GM21737 (cell line): ENCODE measurements at regions not wholly inside any gene's neighbourhood (a gene's known extent, or its start where the extent isn't known, plus 50 kb on each side); places are given as distances from the start of the nearest gene placed in this dataset.

Experiments
- ATAC-seq: cut with Tn5 transposase; IDR thresholded peaks from one replicate; pipeline ENCODE4 v1.9.1; 2021; ENCODE audit warnings: mild to moderate bottlenecking, moderate library complexity; ENCODE audit not compliant: unreplicated experiment

DNA sequence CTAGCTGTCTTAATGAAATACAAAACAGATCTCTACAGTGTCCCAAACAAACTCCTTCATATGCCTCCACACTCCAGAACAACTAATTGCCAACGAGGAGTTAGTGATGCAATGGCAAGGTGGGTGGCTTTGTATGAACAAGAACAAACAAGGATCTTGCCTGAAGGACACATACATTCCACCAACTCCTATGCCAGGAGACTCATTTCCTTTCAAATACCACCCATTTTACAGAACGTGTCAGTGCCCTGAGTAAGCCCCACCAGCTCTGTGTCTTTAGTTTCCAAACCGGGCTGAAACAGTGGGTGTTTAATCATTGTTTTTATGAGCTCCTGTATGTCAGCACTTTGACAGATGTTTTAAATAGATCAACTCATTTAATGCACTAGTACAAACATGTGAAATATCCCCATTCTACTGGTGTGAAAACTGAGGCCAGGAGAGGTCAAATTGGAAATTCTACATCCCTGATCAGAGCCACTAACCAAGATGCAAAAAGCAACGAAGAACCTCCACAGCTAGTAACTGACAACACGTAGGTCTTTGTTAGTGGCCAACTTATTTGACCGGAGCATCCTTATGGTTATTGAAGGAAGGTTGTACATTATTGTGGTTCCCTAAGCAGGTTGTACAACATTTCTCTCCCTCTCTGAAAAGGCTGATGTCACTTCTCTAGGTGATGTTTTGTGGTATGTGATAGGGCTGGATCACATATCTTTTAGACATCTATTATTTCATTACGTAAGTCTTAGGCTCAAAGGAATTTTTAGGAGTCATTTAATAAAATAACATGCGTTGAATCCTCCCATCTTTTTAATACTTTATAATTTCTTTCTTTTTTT is 534.9 kb upstream of the TNP1 start:
- ATAC-seq: no peak

DNA sequence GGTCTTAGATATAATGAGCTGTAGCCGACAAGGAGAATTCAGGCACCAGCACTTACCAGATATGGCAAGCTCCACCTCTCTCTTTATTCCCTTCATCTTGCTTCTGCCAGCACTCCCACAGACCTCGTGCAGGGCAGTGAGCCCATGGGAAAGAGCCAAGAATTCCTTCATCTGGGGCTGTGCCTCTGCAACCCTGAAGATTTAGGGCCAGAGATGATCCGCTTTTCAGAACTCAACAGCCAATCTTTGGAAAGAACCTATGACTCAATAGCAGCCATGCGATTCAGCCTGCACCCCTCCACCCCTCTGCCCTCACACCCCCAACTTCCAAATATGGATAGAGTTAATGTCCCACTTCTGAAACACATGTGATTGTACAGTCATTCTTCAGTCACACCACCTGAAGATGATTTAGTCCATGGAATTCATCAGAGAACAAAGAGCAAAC is 533.7 kb upstream of the TNP1 start:
- ATAC-seq: no peak

DNA sequence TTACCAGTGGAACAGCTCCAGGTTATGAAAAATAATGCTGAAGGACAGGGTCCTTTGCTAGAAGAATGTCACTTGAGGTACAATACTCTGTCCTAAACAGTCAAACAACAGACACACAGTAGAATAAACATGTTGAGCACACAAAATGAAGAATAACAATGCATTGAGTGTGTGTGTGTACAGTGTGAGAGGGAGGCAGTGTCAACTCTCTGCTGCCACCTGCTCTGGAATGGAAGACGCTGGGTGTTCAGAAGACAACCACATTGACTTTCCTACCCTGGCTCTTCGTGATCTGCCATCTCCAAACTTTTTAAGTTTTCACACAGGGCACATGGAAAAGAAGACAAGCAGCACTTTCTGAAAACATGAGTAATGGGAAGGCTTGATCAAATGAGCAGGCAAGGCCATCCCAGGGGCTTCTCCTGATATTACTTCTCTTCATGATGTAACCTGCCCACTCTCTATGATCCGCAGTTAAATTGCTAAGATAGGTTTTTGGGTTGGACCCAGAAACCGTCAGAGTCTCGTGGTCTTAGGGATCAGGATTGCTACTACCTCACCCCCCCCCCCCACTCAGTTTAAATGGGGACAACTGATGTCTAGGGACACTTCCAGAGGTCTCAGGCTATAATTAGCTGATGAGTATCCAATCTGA is 533.2 kb upstream of the TNP1 start:
- ATAC-seq: no peak

DNA sequence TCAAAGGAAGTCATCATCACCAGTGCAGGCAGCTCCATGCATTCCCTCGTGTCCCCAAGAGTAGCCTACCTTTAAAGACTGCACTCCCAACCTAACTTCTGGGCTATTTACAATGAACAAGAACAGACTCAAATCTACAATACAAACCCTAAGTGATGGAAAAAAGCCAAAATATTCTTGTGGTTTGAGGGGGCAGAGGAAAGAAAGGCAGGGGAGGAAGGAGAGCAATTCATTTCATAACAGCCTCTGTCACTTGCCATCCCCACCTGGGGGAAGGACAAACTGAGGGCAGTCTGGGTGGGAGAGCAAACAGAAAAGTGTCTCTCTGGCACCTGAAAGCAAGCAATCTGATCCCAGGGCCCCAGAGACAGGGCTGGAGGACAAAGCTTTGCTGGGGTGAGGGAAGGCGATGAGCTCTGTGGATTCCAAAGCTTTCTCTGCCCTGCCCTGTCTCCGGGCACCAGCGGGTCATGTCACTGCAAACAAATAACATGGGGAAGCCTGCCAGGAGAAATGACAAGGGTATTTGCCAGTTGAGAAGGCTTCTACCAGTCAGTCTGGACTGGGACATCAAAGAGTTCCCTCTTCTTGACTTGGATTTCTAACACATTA is 528.0 kb upstream of the TNP1 start:
- ATAC-seq: no peak

DNA sequence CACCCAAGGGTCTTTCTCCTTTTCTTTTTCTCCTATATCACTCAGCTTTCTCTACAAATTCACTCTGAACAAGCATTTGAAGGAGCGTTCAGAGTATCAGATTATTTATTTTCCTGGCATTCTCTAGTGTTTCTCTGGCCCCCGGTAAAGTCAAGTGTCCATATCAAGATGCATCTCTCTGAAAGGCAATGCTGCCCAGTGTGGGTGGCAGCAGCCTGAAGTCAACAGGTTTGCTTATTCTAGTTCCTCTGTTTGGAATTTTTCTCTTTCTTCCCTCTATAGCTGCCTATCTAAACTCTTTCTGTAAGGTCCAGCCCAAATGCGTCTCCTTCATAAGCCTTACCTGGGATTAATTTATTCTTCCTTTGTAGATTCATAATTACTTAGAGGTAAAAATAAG is 526.2 kb upstream of the TNP1 start:
- ATAC-seq: no peak

DNA sequence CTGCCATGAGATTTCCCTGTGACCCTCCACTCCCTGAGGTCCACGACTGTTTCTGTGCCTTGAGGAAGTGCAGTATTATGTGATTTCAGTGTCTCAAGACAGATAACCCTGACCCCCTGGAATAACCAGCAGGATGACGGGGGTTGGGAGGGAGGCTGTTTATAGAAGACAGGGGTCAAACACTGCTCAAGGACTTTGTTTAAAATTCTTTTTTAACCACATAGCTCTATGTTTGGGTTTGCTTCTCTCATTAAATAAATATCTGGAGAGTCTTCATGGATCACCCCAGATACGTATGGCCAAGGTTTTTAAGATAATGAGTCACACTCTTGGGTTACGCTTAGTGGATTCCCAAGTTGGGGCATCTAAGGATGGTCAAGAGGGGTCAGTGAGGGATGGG is 523.8 kb upstream of the TNP1 start:
- ATAC-seq: no peak

DNA sequence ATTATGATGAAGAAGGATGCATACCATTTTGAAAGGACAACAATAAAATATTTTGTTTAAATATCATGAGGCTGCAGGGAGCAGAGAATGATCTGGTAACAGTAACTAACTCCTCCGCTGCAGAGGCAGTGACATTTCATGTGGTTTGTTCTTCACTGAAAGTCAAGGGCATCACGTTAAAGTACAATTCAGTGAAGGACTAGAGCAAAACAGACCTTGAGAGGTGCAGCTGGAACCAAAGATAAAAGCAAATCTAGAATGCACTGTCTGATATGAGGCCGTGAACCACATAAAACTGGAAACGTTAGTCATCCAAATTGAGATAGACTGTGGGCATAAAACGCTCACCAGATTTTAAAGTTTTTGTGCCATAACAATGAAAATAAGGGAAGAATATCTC is 522.9 kb upstream of the TNP1 start:
- no peak for ATAC-seq

DNA sequence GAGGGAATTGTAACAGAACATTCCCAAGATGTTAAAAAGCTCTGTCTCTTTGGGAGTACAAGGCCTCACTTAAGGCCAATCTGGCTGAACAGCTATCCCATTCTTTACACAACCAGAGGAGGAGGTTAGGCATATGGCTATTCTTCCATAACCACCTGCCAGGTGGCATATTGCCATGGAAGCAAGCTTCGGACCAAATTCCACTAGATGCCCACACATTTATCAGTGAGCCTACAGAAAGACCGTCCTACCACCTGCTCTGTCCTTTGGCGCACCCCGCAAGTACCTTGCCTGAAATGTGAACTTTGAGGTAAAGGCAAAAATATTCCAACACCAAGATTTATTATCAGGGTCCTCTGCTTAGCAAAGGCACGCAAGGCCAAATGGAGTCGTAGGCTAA is 519.9 kb upstream of the TNP1 start:
- no peak for ATAC-seq

DNA sequence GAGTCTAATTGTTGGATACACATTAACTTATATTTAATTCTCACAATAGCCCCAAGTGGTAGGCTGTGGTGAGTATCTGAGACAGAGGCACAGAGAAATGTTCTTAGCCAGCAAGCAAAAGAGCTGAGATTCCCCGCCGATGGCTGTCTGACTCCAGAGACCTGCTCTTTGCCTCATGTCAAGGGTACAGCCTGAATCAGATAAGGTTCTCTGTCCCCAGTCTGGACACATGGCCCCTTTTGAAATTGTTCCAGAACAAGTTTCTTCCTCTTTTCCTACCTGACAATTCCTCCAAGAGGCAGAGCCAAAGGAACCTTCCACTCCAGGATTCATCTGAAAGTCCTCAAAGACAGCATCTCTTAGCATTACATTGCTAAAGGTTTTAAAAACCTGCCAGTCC is 512.9 kb upstream of the TNP1 start:
- no peak for ATAC-seq

DNA sequence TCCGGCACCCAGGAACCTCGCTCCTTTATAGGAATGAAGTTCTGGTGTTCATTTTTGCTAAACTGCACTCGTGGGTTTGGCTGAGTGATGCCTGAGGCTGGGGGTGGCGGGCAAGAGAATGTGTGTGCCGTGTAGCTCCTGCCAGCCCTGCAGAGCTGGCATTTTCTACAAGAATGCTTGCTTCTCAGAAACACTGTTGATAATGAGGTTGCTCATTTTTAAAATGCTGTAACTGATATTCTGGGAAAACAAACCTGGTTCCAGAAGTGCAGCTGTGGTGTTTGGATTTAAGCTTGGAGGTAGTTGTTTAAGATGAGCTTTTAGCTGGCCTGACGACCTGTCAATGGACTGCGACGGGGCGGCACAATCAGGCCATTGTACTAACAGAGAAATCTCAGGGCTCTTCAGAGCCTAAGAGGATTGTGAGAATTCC is 511.9 kb upstream of the TNP1 start:
- no peak for ATAC-seq

DNA sequence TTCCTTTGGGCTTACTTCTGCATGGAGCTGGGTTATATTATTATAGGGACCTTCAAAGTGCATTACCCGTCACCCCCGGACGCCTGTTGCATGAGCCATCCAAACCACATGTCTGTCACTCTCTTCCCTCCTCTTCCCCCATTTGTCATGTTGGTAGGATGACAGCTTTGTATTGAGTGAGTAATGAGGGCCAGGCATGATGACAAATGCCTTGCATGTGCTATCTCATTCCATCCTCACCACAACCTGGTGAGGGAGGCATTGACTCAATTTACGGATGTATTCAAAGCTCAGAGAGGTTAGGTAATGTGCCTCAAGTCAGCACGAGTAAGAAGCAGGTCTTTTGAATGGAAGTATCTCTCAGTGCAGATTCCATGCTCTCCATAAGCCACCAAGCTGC is 510.5 kb upstream of the TNP1 start:
- ATAC-seq: no peak

DNA sequence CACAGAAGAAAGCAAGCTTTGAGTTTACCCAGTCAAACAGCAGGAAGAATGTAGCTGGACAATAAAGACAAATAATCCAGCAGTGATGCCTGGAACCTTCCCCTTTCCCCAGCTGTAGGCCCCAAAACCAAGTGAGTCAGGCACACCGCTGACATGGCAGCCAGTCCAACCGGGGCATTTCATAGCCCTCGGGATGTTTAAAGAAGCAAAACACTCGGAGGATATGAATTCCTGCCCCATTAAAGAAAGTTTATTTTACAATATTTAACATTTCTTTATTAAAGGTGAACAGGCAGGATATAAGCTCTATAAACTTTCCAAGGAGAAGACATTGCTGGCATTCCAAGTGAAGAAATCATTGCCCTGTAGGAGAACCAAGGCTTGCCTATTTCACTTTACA is 507.6 kb upstream of the TNP1 start:
- no peak for ATAC-seq

DNA sequence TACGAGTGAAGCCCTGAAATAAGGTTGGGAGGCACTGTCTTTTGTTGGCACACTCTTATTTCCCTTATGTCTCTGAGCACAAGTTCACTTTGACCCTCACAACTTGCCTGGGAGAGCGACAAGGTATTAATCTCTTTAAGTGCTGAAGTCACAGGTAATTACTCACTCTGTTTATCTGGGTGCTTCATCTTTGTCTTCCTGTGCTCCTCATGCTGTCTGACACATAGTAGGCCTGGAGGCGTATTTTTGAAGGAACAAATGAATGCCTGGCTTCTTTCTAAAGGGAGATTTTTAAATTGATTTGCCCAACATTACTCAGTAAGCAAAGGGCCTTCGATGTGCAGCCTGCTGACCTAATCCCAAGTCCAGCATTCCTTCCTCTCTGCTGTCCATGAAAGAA is 507.1 kb upstream of the TNP1 start:
- ATAC-seq: no peak

DNA sequence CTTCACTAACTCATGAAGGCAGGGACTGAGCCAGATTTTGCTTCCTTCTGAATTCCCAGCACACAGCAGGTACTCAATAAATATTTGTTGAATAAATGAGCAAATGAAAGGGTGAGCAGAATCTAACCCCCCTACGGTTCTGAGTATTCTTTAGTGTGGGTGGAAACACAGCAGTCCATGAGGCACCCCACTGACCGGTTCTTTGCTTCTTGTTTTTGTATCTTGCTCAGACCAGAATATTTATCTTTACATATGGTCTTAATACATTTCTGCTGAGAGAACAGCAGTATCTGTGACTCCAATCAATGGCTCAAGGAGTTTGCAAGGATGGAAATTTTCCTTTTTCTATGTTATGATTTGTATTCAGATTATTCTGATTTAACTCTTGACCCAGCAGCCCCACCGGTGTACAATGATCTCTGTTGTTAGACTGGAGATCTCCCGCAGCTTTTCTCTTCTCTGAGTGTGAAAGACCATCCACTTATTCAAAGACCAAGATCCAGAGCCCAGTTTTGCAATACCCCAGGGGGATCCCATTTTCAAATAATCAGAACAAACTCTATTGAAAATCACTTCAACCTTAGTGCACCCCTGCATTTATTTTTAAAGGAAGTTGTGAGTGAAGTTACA is 506.5 kb upstream of the TNP1 start:
- no peak for ATAC-seq

DNA sequence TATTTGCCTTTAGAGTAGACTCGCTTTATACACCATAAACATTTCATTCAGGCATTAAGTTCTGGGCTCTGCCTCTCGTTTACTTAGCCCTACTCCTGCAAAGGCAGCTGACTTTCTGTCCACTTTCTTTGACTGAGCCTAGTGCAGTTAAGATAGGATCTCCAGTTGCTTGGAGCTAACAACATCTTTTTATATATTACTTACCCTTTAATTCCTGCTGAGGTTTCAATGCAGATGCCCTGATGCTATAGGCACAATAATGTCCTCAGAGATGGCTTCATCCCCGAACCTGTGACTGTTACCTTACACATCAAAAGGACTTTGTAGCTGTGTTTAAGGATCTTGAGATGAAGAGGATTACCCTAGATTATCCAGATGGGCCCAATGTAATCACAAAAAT is 505.8 kb upstream of the TNP1 start:
- no peak for ATAC-seq

DNA sequence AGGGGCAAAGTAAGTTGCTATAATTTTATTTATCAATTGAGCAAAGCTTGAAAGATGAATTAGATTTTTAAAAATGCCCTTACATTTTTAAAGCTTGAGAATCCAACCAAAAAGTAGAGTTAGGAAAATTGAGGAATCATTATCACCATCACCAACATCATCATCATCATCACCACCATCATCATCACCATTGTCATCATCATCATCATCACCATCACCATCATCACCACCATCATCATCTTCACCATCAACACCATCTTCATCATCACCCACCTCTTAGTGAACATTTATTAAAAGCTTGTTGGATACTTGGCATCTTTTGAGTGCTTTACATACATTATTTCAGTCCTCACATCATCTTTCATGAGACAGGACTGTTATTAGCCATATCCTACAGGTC is 504.4 kb upstream of the TNP1 start:
- no peak for ATAC-seq

DNA sequence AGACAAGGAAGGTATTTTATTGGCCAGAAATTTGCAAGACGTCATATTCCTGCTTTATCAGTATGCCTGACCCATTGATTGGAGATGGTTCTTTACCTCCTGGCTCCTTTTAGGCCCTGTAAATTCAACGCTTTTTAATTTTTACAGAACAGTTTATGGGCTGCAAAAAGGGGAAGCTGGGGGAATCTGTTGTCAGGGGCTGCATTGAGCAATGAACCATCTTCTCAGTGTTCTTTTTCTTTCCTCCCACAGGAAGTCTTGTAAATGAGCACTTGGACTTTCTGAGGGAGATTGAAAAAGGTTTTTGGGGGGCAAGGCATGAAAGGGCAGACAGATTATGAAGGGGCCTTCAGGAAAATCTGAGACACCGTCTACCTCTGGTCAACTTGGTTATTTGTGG is 503.6 kb upstream of the TNP1 start:
- no peak for ATAC-seq

DNA sequence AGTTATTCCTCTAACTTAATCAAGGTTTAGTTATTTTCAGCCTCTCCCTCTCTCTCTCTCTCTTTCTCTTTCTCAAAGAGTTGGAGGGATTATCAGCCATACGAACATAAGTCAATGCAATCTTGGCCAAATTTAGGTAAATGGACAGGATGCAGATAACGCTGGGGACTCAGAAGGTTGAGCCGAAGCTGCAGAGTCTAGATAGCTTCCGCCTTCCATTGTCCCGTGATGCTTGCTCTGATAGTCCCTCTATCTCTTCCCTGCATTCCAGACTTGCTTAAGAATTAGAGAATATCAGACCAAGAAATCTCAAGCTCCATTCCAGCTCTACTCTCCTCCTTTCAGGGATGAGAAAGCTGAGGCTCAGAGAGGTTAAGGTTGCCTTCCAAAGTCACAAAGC is 502.8 kb upstream of the TNP1 start:
- no peak for ATAC-seq

DNA sequence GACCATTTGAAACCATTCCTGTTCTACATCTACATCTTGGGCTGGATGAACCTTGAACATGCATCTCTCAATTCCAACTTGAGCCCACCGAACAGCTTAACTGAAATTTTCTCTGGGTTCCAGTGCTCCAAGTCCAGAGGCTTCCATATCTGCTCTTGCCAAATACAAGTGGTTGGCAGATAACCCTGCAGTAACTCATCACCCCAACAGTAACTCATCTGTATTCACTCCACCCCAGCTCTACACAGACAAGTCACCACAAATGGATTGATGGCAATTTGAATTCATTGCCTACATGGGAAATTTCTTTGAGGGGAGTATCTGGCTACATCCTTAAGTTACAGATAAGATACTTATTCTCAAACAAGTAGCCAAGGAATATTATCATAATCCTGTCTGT is 502.4 kb upstream of the TNP1 start:
- ATAC-seq: no peak

DNA sequence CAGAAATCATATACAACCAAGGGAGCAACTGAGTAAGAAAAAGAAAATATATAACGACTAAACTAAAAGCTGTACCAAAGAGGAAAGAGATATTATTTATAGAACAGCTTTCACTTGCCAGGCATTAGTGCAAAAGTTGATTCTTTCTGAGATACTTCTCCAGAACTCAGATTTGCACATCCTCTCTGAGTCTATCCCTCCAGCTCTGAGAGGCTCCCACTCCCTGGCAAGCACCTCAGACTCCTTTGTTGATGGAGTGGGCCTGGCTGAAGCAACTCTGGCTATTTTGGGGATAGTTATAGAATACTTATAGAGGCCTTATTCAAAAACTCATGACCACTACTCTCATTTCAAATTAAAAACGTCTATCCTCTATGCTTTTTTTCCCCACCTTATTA is 501.6 kb upstream of the TNP1 start:
- ATAC-seq: no peak

DNA sequence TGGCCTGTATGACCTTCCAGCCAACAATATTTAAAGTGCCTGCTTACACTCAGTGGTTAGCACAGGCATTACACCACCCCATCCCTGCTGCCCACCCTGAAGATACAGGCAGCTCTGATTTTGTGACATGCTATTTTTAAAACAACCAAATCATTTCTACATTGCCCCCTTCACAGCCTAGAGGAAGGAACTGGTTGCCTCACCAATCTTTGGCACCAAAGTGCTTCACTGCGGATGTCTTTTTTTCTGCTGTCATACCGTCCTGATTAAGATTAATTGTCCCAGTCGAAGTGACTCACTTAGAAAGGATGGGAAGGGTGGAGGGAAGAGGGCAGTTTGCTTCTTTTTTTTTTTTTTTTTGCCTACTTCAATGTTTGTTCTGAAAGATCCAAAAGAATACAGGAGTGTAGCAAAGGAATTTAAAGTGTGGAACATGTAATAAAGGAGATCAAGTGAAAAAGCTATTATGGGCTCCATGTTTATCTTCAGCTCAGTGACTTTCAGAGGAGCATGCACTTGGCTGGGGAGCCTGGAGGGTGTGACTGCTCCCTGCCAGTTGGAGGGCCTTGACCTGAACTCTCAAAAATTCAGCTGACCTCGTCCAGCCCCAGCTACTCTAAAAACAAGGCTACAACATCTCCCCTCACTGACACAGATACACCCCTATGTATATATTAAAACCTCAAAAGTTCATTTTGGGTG is 501.1 kb upstream of the TNP1 start:
- ATAC-seq: no peak
